ENCODE measurements at regions not wholly inside any gene's neighbourhood (a gene's known extent, or its start where the extent isn't known, plus 50 kb on each side); places are given as distances from the start of the nearest gene placed in this dataset.

GRCh38 chr6:44043479-44044153 lies 83.6 kb downstream of the MRPL14 start:
- TF ChIP-seq CTCF (IDR thresholded peaks at IDR 0.05) (no peak), POLR2A (IDR thresholded peaks at IDR 0.05) (no peak), POLR2AphosphoS5 (IDR thresholded peaks at IDR 0.05) (no peak), EP300 (IDR thresholded peaks at IDR 0.05) (no peak)
- intact Hi-C loops (cut with DNase I) = no loop called here
- peak overlapping the region; percentile 49 to 87 (median 74) for H3K27ac ChIP-seq
- no peak overlapping the region for H3K4me3 ChIP-seq
- no peaks in the 10 kb centered on the region for H3K27me3 ChIP-seq
- WGBS, 2 donors = 82 to 83% methylated on average over 2 of the region's 2 CpGs
- no peak for DNase-seq
- H3K4me1 ChIP-seq = peaks cover 0 to 72% (median 65%) of the 10 kb centered on the region in 4 donors
- no peaks in the 10 kb centered on the region for H3K9me3 ChIP-seq
- H3K36me3 ChIP-seq = no peaks in the 10 kb centered on the region

GRCh38 chr6:44042989-44043478 lies 84.2 kb downstream of the MRPL14 start:
- H3K4me1 ChIP-seq = peaks cover 0 to 66% (median 59%) of the 10 kb centered on the region in 4 donors
- H3K27ac ChIP-seq = peak overlapping the region; percentile 49 to 87 (median 74)
- no peaks in the 10 kb centered on the region for H3K9me3 ChIP-seq
- no peak overlapping the region for H3K4me3 ChIP-seq
- no peaks in the 10 kb centered on the region for H3K36me3 ChIP-seq
- H3K27me3 ChIP-seq = no peaks in the 10 kb centered on the region
- intact Hi-C loops (cut with DNase I) = no loop called here
- peak; percentile 48 for DNase-seq
- WGBS, 2 donors = 27 to 66% methylated on average over 1 of the region's 1 CpG
- TF ChIP-seq CTCF (IDR thresholded peaks at IDR 0.05) (no peak), POLR2AphosphoS5 (IDR thresholded peaks at IDR 0.05) (no peak), EP300 (IDR thresholded peaks at IDR 0.05) (no peak), POLR2A (IDR thresholded peaks at IDR 0.05) (no peak)

- Histone ChIP-seq H3K4me3 (no peak overlapping the region), H3K27ac (peak overlapping the region; percentile 67 to 87 (median 80)), H3K4me1 (peaks cover 0 to 60% (median 55%) of the 10 kb centered on the region in 4 donors), H3K36me3 (no peaks in the 10 kb centered on the region), H3K9me3 (no peaks in the 10 kb centered on the region), H3K27me3 (no peaks in the 10 kb centered on the region)
- WGBS, 2 donors = 87 to 89% methylated on average over 4 of the region's 4 CpGs
- TF ChIP-seq CTCF (IDR thresholded peaks at IDR 0.05) (no peak), POLR2A (IDR thresholded peaks at IDR 0.05) (no peak), POLR2AphosphoS5 (IDR thresholded peaks at IDR 0.05) (no peak), EP300 (IDR thresholded peaks at IDR 0.05) (no peak)
- peak; percentile 46 for DNase-seq
- intact Hi-C loops (cut with DNase I) = no loop called here
Observed at GRCh38 chr6:44042261-44042988, 84.8 kb downstream of the MRPL14 start.

- H3K27me3 ChIP-seq = no peaks in the 10 kb centered on the region
- H3K9me3 ChIP-seq = no peaks in the 10 kb centered on the region
- TF ChIP-seq POLR2AphosphoS5 (IDR thresholded peaks at IDR 0.05) (peak in 2 of 4 donors; percentile 25 to 65), POLR2A (IDR thresholded peaks at IDR 0.05) (no peak), EP300 (IDR thresholded peaks at IDR 0.05) (no peak), CTCF (IDR thresholded peaks at IDR 0.05) (no peak)
- intact Hi-C loops (cut with DNase I) = no loop called here
- peaks cover 0 to 56% (median 51%) of the 10 kb centered on the region in 4 donors for H3K4me1 ChIP-seq
- DNase-seq = peak; percentile 77
- H3K27ac ChIP-seq = peak overlapping the region; percentile 67 to 87 (median 80)
- WGBS, 2 donors = 69 to 81% methylated on average over 10 of the region's 10 CpGs
- H3K4me3 ChIP-seq = no peak overlapping the region
- no peaks in the 10 kb centered on the region for H3K36me3 ChIP-seq
Observed at GRCh38 chr6:44041461-44042260, 85.6 kb downstream of the MRPL14 start.

Measured in sigmoid colon (tissue), 6 donors.